ENCODE measurements at regions not wholly inside any gene's neighbourhood (a gene's known extent, or its start where the extent isn't known, plus 50 kb on each side); places are given as distances from the start of the nearest gene placed in this dataset.
"Not testable (repeated sequence)": the region's sequence is repeated elsewhere in the genome, so short reads cannot be mapped to it uniquely, and the experiment has no call there.

- TF ChIP-seq CTCF (IDR thresholded peaks at IDR 0.05; ENCODE audit: unreplicated experiment) = no peak
- no peaks in the 10 kb centered on the region for H3K36me3 Mint-ChIP-seq (ENCODE audit: low read depth, unreplicated experiment)
- no peaks in the 10 kb centered on the region for H3K27me3 Mint-ChIP-seq (ENCODE audit: unreplicated experiment)
- DNase-seq (ENCODE audit: low spot score) = no peak
- H3K9me3 Mint-ChIP-seq (ENCODE audit: unreplicated experiment) = no peaks in the 10 kb centered on the region
- no peaks in the 10 kb centered on the region for H3K4me1 Mint-ChIP-seq (ENCODE audit: unreplicated experiment)
- no peak overlapping the region for H3K4me3 Mint-ChIP-seq (ENCODE audit: unreplicated experiment)
- H3K27ac Mint-ChIP-seq (ENCODE audit: unreplicated experiment) = no peak overlapping the region
These were observed 218.3 kb upstream of the STXBP5 start for GRCh38 chr6:146985966-146986365.

GRCh38 chr6:146987938-146988337 is 216.3 kb upstream of the STXBP5 start:
- not testable (repeated sequence) for H3K9me3 Mint-ChIP-seq (ENCODE audit: unreplicated experiment); H3K4me3 Mint-ChIP-seq (ENCODE audit: unreplicated experiment); DNase-seq (ENCODE audit: low spot score); H3K36me3 Mint-ChIP-seq (ENCODE audit: low read depth, unreplicated experiment); H3K4me1 Mint-ChIP-seq (ENCODE audit: unreplicated experiment); H3K27me3 Mint-ChIP-seq (ENCODE audit: unreplicated experiment); H3K27ac Mint-ChIP-seq (ENCODE audit: unreplicated experiment)

GRCh38 chr6:146989860-146990259 is 214.4 kb upstream of the STXBP5 start:
- H3K4me3 Mint-ChIP-seq (ENCODE audit: unreplicated experiment) = no peak overlapping the region
- H3K4me1 Mint-ChIP-seq (ENCODE audit: unreplicated experiment) = no peaks in the 10 kb centered on the region
- H3K27ac Mint-ChIP-seq (ENCODE audit: unreplicated experiment) = no peak overlapping the region
- H3K36me3 Mint-ChIP-seq (ENCODE audit: low read depth, unreplicated experiment) = no peaks in the 10 kb centered on the region
- no peak for DNase-seq (ENCODE audit: low spot score)
- no peaks in the 10 kb centered on the region for H3K9me3 Mint-ChIP-seq (ENCODE audit: unreplicated experiment)
- no peak for TF ChIP-seq CTCF (IDR thresholded peaks at IDR 0.05; ENCODE audit: unreplicated experiment)
- no peaks in the 10 kb centered on the region for H3K27me3 Mint-ChIP-seq (ENCODE audit: unreplicated experiment)

GRCh38 chr6:146990284-146990683 is 213.9 kb upstream of the STXBP5 start:
- H3K36me3 Mint-ChIP-seq (ENCODE audit: low read depth, unreplicated experiment) = no peaks in the 10 kb centered on the region
- DNase-seq (ENCODE audit: low spot score) = no peak
- no peak overlapping the region for H3K27ac Mint-ChIP-seq (ENCODE audit: unreplicated experiment)

GRCh38 chr6:146990821-146991798 is 213.1 kb upstream of the STXBP5 start:
- Mint-ChIP-seq H3K4me1 (ENCODE audit: unreplicated experiment) (no peaks in the 10 kb centered on the region), H3K27me3 (ENCODE audit: unreplicated experiment) (no peaks in the 10 kb centered on the region), H3K4me3 (ENCODE audit: unreplicated experiment) (no peak overlapping the region), H3K27ac (ENCODE audit: unreplicated experiment) (no peak overlapping the region), H3K9me3 (ENCODE audit: unreplicated experiment) (no peaks in the 10 kb centered on the region), H3K36me3 (ENCODE audit: low read depth, unreplicated experiment) (no peaks in the 10 kb centered on the region)
- DNase-seq (ENCODE audit: low spot score) = no peak
- no peak for TF ChIP-seq CTCF (IDR thresholded peaks at IDR 0.05; ENCODE audit: unreplicated experiment)

More at GRCh38 chr6:146990284-146990683, 213.9 kb upstream of the STXBP5 start:
- no peak overlapping the region for H3K4me3 Mint-ChIP-seq (ENCODE audit: unreplicated experiment)
- H3K9me3 Mint-ChIP-seq (ENCODE audit: unreplicated experiment) = no peaks in the 10 kb centered on the region
- no peak for TF ChIP-seq CTCF (IDR thresholded peaks at IDR 0.05; ENCODE audit: unreplicated experiment)
- H3K27me3 Mint-ChIP-seq (ENCODE audit: unreplicated experiment) = no peaks in the 10 kb centered on the region
- no peaks in the 10 kb centered on the region for H3K4me1 Mint-ChIP-seq (ENCODE audit: unreplicated experiment)
